ENCODE measurements at regions not wholly inside any gene's neighbourhood (a gene's known extent, or its start where the extent isn't known, plus 50 kb on each side); places are given as distances from the start of the nearest gene placed in this dataset.

GRCh38 chr3:80159990-80160506, 392.2 kb upstream of the ROBO1 start:
- no peak for DNase-seq (ENCODE audit: low spot score)
- 58% methylated on average over 3 of the region's 3 CpGs for WGBS
- Histone ChIP-seq H3K9ac (ENCODE audit: low read depth in 1 of 2, low read length in 2 of 2) (no peak overlapping the region), H3K9me3 (ENCODE audit: control insufficient read depth in 4 of 4, low read length in 3 of 4) (no peaks in the 10 kb centered on the region), H3K27ac (ENCODE audit: low read depth in 1 of 2, low read length in 2 of 2) (no peak overlapping the region), H3K27me3 (ENCODE audit: control insufficient read depth in 4 of 4, insufficient read depth in 4 of 4, low read length in 3 of 4) (no peaks in the 10 kb centered on the region), H3K4me3 (ENCODE audit: low read depth in 1 of 3, low read length in 3 of 3) (no peak overlapping the region), H3K4me1 (ENCODE audit: control insufficient read depth in 4 of 4, insufficient read depth in 4 of 4, low read length in 3 of 4) (no peaks in the 10 kb centered on the region), H3K36me3 (ENCODE audit: control insufficient read depth in 4 of 4, insufficient read depth in 3 of 4, low read depth in 1 of 4, low read length in 3 of 4) (no peaks in the 10 kb centered on the region)
- TF ChIP-seq FOXA2 (IDR thresholded peaks at IDR 0.05) (no peak), NR2F2 (IDR thresholded peaks at IDR 0.05) (no peak), FOXA1 (IDR thresholded peaks at IDR 0.05) (no peak), ZBTB33 (IDR thresholded peaks at IDR 0.05) (no peak), GABPA (IDR thresholded peaks at IDR 0.05 in 1 of 2, conservative IDR thresholded peaks at IDR 0.05 in 1 of 2) (no peak), YY1 (IDR thresholded peaks at IDR 0.05) (no peak), EGR1 (IDR thresholded peaks at IDR 0.05; ENCODE audit: low read depth in 2 of 2) (no peak), HNF4G (IDR thresholded peaks at IDR 0.05) (no peak), MAX (IDR thresholded peaks at IDR 0.05) (no peak), CTCF (IDR thresholded peaks at IDR 0.05; ENCODE audit: low read depth, low read length, missing input control) (no peak), REST (IDR thresholded peaks at IDR 0.05) (no peak), HNF4A (conservative IDR thresholded peaks at IDR 0.05) (no peak), SP1 (IDR thresholded peaks at IDR 0.05) (no peak), TAF1 (conservative IDR thresholded peaks at IDR 0.05) (no peak), RXRA (IDR thresholded peaks at IDR 0.05) (no peak), RAD21 (IDR thresholded peaks at IDR 0.05) (no peak)

GRCh38 chr3:80158332-80158731, 390.5 kb upstream of the ROBO1 start:
- no peaks in the 10 kb centered on the region for H3K9me3 ChIP-seq (ENCODE audit: control insufficient read depth in 4 of 4, low read length in 3 of 4)
- 69% methylated on average over 3 of the region's 3 CpGs for WGBS
- no peaks in the 10 kb centered on the region for H3K4me1 ChIP-seq (ENCODE audit: control insufficient read depth in 4 of 4, insufficient read depth in 4 of 4, low read length in 3 of 4)
- TF ChIP-seq NR2F2 (IDR thresholded peaks at IDR 0.05): no peak
- TF ChIP-seq TAF1 (conservative IDR thresholded peaks at IDR 0.05): no peak
- TF ChIP-seq YY1 (IDR thresholded peaks at IDR 0.05): no peak
- no peak for TF ChIP-seq RXRA (IDR thresholded peaks at IDR 0.05)
- TF ChIP-seq EGR1 (IDR thresholded peaks at IDR 0.05; ENCODE audit: low read depth in 2 of 2): no peak
- no peak for TF ChIP-seq ATF3 (IDR thresholded peaks at IDR 0.05)
- no peak for TF ChIP-seq CTCF (IDR thresholded peaks at IDR 0.05; ENCODE audit: low read depth, low read length, missing input control)
- TF ChIP-seq HNF4G (IDR thresholded peaks at IDR 0.05): no peak
- TF ChIP-seq REST (IDR thresholded peaks at IDR 0.05): no peak

More at GRCh38 chr3:80158332-80158731, 390.5 kb upstream of the ROBO1 start:
- Histone ChIP-seq H3K27me3 (ENCODE audit: control insufficient read depth in 4 of 4, insufficient read depth in 4 of 4, low read length in 3 of 4) (no peaks in the 10 kb centered on the region), H3K27ac (ENCODE audit: low read depth in 1 of 2, low read length in 2 of 2) (no peak overlapping the region), H3K4me3 (ENCODE audit: low read depth in 1 of 3, low read length in 3 of 3) (no peak overlapping the region), H3K36me3 (ENCODE audit: control insufficient read depth in 4 of 4, insufficient read depth in 3 of 4, low read depth in 1 of 4, low read length in 3 of 4) (no peaks in the 10 kb centered on the region), H3K9ac (ENCODE audit: low read depth in 1 of 2, low read length in 2 of 2) (no peak overlapping the region)
- no peak for DNase-seq (ENCODE audit: low spot score)
